ENCODE measurements at regions not wholly inside any gene's neighbourhood (a gene's known extent, or its start where the extent isn't known, plus 50 kb on each side); places are given as distances from the start of the nearest gene placed in this dataset.

DNA sequence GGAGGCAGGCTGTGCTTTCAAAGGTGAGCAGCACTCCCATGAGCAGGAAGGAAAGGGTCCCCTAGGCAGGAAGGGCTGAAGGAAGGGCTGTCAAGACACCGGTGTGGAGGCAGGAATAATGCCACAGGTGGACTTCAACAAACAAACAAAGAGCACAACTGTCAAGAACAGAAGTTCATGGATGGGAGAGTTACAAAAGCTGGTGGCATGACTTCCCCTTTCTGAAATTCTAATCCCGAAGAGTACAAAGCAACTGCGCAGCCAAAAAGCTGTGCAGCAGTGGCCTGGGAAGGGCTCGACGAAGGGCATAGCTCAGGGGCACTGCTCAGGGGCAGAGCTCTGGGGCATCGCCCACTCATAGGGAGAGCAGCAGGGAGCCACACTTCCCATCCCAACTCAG is 582.3 kb upstream of the DIPK2B start:
- TF ChIP-seq RCOR1 (IDR thresholded peaks at IDR 0.05; ENCODE audit: insufficient replicate concordance, low read length) = no peak
- TF ChIP-seq, protein P1, sequence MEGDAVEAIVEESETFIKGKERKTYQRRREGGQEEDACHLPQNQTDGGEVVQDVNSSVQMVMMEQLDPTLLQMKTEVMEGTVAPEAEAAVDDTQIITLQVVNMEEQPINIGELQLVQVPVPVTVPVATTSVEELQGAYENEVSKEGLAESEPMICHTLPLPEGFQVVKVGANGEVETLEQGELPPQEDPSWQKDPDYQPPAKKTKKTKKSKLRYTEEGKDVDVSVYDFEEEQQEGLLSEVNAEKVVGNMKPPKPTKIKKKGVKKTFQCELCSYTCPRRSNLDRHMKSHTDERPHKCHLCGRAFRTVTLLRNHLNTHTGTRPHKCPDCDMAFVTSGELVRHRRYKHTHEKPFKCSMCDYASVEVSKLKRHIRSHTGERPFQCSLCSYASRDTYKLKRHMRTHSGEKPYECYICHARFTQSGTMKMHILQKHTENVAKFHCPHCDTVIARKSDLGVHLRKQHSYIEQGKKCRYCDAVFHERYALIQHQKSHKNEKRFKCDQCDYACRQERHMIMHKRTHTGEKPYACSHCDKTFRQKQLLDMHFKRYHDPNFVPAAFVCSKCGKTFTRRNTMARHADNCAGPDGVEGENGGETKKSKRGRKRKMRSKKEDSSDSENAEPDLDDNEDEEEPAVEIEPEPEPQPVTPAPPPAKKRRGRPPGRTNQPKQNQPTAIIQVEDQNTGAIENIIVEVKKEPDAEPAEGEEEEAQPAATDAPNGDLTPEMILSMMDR (conservative IDR thresholded peaks at IDR 0.05; ENCODE audit: low read depth, low read length) = no peak
- no peak for TF ChIP-seq MAZ (IDR thresholded peaks at IDR 0.05; ENCODE audit: borderline replicate concordance, low read depth, low read length)
- TF ChIP-seq, protein P2, sequence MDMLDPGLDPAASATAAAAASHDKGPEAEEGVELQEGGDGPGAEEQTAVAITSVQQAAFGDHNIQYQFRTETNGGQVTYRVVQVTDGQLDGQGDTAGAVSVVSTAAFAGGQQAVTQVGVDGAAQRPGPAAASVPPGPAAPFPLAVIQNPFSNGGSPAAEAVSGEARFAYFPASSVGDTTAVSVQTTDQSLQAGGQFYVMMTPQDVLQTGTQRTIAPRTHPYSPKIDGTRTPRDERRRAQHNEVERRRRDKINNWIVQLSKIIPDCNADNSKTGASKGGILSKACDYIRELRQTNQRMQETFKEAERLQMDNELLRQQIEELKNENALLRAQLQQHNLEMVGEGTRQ (IDR thresholded peaks at IDR 0.05; ENCODE audit: low read depth, low read length) = no peak
- TF ChIP-seq BHLHE40 (IDR thresholded peaks at IDR 0.05; ENCODE audit: low read depth, low read length) = no peak
- no peak for TF ChIP-seq NFE2L2 (IDR thresholded peaks at IDR 0.05; ENCODE audit: low read depth, low read length)
- TF ChIP-seq POLR2A (IDR thresholded peaks at IDR 0.05; ENCODE audit: low read depth, low read length) = no peak
- TF ChIP-seq, protein P3, sequence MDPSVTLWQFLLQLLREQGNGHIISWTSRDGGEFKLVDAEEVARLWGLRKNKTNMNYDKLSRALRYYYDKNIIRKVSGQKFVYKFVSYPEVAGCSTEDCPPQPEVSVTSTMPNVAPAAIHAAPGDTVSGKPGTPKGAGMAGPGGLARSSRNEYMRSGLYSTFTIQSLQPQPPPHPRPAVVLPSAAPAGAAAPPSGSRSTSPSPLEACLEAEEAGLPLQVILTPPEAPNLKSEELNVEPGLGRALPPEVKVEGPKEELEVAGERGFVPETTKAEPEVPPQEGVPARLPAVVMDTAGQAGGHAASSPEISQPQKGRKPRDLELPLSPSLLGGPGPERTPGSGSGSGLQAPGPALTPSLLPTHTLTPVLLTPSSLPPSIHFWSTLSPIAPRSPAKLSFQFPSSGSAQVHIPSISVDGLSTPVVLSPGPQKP (IDR thresholded peaks at IDR 0.05; ENCODE audit: borderline replicate concordance, low read depth, low read length) = no peak
- TF ChIP-seq MXI1 (IDR thresholded peaks at IDR 0.05; ENCODE audit: borderline replicate concordance, low read depth, low read length) = no peak
- TF ChIP-seq CHD1 (IDR thresholded peaks at IDR 0.05; ENCODE audit: low read depth, low read length) = no peak
- no peak for TF ChIP-seq MAFK (IDR thresholded peaks at IDR 0.05; ENCODE audit: low read depth, low read length)

Data from IMR-90 (cell line).